Loucy (cell line): ENCODE measurements at regions not wholly inside any gene's neighbourhood (a gene's known extent, or its start where the extent isn't known, plus 50 kb on each side); places are given as distances from the start of the nearest gene placed in this dataset.

ENCODE experiments used
- EZH2phosphoT487 ChIP-seq: fragments of 200-600 bp; IDR thresholded peaks from 2 replicates; pipeline ENCODE4 v1.6.1; 2018; ENCODE audit warnings: antibody characterized with exemption, mild to moderate bottlenecking, moderate library complexity, borderline replicate concordance
- TF ChIP-seq, protein P1 (sequence below): fragments of 200-600 bp; sonication (generic); conservative IDR thresholded peaks from 2 replicates; pipeline ENCODE4 v1.5.1; 2014; ENCODE audit warnings: mild to moderate bottlenecking, antibody characterized with exemption, low read length

DNA sequence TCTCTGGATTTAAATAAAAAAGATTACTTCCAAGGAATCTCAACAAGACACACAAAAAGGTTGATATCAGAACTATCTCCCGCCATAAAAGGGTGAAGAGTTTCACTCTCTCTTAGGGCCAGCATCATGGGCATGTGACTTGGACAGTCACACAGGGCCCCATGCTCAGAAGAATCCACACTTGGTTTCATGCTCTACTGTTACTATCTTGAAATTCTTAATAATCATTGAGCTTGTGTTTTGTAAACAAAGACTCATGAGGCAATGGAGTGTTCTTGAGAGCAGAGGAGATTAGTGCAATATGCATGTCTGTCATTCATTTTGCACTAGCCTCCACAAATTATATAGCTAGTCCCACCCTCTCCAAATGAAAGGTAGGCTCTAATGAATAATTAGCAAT lies 58.4 kb downstream of the HMHB1 start:
- TF ChIP-seq, protein P1, sequence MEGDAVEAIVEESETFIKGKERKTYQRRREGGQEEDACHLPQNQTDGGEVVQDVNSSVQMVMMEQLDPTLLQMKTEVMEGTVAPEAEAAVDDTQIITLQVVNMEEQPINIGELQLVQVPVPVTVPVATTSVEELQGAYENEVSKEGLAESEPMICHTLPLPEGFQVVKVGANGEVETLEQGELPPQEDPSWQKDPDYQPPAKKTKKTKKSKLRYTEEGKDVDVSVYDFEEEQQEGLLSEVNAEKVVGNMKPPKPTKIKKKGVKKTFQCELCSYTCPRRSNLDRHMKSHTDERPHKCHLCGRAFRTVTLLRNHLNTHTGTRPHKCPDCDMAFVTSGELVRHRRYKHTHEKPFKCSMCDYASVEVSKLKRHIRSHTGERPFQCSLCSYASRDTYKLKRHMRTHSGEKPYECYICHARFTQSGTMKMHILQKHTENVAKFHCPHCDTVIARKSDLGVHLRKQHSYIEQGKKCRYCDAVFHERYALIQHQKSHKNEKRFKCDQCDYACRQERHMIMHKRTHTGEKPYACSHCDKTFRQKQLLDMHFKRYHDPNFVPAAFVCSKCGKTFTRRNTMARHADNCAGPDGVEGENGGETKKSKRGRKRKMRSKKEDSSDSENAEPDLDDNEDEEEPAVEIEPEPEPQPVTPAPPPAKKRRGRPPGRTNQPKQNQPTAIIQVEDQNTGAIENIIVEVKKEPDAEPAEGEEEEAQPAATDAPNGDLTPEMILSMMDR: no peak
- no peak for TF ChIP-seq EZH2phosphoT487
